HEK293T (cell line): ENCODE measurements at regions not wholly inside any gene's neighbourhood (a gene's known extent, or its start where the extent isn't known, plus 50 kb on each side); places are given as distances from the start of the nearest gene placed in this dataset.

ENCODE experiments used
- FOXA1 ChIP-seq: fragments of 450-650 bp; IDR thresholded peaks from 2 replicates; pipeline ENCODE4 v1.6.1; 2016; ENCODE audit warnings: mild to moderate bottlenecking
- FOXK2 ChIP-seq: fragments of 450-650 bp; IDR thresholded peaks from 2 replicates; pipeline ENCODE4 v1.6.1; 2016; ENCODE audit warnings: mild to moderate bottlenecking
- FOXM1 ChIP-seq: fragments of 450-650 bp; IDR thresholded peaks from 2 replicates; pipeline ENCODE4 v1.6.1; 2017; ENCODE audit warnings: mild to moderate bottlenecking, borderline replicate concordance
- L3MBTL2 ChIP-seq: fragments of 450-650 bp; conservative IDR thresholded peaks from 2 replicates; pipeline ENCODE4 v1.6.1; 2016; ENCODE audit warnings: mild to moderate bottlenecking
- SP1 ChIP-seq: fragments of 450-650 bp; IDR thresholded peaks from 2 replicates; pipeline ENCODE4 v1.6.1; 2017
- SUZ12 ChIP-seq: fragments of 450-650 bp; IDR thresholded peaks from 2 replicates; pipeline ENCODE4 v1.6.1; 2016; ENCODE audit warnings: mild to moderate bottlenecking
- TARDBP ChIP-seq: fragments of 450-650 bp; IDR thresholded peaks from 2 replicates; pipeline ENCODE4 v1.6.1; 2016
- TF ChIP-seq, protein P1 (sequence below): fragments of 450-650 bp; IDR thresholded peaks from 2 replicates; pipeline ENCODE4 v1.6.1; 2016

DNA sequence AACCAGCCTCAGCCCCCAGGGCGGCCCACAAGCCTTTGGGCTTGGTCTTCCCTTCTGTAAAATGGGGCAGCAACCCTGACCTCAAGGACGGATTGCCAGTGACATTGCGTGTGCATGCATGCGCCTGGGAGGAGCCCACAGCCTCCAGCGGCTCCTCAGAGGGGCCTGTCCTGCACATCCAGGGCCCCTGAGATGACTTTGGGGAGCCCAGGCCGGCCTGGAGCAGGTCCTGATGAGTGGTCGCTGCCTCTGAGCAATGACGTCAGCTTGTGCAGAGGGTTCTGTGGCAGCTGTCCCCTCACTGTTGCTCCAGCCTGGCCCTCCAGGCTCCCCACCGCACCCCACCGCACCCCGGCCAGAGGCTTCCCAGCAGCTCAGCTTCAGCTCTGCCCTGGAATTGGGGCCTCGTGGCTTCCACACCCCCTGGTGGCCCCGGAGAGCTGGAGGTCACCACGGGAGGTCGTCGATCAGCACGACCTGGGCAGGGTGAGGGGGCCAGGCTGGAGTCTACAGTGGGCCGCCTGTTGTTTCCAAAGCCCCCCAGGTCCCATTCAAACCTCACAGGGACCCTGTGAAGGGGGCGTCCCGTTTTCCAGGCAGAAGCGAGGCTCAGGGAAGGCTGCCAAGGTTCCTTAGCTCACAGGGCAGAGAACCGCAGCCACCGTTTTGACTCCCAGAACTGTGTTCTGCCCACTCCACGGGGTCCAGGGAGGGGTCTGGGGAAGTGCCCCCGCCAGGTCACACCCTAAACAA lies 341.8 kb downstream of the SEC14L1 start:
- no peak for TF ChIP-seq FOXA1
- no peak for TF ChIP-seq SP1
- no peak for TF ChIP-seq FOXK2
- no peak for TF ChIP-seq FOXM1
- TF ChIP-seq, protein P1, sequence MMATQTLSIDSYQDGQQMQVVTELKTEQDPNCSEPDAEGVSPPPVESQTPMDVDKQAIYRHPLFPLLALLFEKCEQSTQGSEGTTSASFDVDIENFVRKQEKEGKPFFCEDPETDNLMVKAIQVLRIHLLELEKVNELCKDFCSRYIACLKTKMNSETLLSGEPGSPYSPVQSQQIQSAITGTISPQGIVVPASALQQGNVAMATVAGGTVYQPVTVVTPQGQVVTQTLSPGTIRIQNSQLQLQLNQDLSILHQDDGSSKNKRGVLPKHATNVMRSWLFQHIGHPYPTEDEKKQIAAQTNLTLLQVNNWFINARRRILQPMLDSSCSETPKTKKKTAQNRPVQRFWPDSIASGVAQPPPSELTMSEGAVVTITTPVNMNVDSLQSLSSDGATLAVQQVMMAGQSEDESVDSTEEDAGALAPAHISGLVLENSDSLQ: no peak
- no peak for TF ChIP-seq L3MBTL2
- no peak for TF ChIP-seq TARDBP
- TF ChIP-seq SUZ12: no peak
